ENCODE measurements at regions not wholly inside any gene's neighbourhood (a gene's known extent, or its start where the extent isn't known, plus 50 kb on each side); places are given as distances from the start of the nearest gene placed in this dataset.

DNA sequence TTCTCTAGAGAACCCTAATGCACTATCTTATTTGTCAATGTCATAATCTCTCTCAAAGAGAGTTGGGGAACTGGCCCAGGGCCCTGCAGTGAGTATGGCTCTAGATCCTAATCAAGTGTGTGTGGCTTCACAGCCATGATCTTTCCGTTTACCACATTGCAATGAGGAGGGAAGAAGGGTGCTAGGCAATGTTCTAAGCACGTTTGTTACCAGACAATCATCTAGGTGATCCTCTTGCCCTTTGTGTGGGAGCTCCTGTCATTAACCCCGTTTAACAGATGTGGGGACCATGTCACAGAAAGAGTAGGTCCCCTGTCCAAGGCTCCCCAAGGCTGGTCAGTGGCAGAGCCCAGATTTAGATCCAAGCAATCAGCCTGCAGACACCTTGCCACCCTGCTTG, 128.2 kb upstream of the IRX4 start:
- DNase-seq, result no peak
- TF ChIP-seq GATA1 (IDR thresholded peaks at IDR 0.05; ENCODE audit: low read depth, low read length) (no peak), POLR2A (IDR thresholded peaks at IDR 0.05; ENCODE audit: low read length) (no peak)

DNA sequence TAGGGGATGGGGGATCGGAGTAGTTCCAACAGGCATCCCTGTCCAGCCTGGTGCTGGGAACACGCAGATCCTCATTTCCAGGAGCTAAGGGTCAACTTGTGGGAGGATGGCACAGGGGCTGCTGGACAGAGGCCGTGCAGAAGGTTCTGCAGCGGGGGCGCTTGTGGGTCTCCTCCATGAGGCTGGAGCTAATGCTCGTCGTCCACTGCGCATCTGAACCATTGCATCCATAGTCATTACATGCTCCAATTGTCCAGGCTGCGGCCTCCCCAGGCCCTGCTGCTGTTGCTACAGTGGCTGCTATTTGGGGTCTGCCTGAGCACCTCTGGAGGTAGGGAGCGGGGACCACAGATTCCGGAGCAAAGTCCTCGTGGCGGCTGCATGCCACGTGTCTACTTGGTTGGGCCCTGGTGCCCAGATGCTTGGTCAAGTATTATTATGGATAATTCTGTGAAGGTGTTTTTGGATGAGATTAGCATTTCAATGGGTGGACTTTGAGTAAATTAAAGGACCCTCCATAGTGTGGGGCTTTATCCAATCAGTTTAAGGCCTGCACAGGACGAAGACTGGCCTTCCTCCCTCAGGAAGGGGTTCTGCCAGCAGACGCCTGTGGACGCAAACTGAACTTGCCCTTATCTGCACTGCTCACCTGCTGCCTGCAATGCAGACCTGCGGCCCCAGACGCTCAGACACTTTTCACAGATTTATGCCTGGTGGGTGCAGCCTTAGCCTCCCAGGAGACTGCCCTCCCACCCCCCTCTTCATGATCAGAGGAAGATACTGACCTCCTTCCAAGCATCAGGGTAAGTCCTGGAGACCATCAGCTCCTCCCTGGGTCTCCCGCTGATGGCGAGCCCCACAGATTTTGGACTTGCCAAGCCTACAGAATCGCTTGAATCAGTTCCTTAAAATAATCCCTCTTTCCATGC, 127.5 kb upstream of the IRX4 start:
- DNase-seq, result no peak
- no peak for TF ChIP-seq GATA1 (IDR thresholded peaks at IDR 0.05; ENCODE audit: low read depth, low read length)
- TF ChIP-seq POLR2A (IDR thresholded peaks at IDR 0.05; ENCODE audit: low read length), result no peak

DNA sequence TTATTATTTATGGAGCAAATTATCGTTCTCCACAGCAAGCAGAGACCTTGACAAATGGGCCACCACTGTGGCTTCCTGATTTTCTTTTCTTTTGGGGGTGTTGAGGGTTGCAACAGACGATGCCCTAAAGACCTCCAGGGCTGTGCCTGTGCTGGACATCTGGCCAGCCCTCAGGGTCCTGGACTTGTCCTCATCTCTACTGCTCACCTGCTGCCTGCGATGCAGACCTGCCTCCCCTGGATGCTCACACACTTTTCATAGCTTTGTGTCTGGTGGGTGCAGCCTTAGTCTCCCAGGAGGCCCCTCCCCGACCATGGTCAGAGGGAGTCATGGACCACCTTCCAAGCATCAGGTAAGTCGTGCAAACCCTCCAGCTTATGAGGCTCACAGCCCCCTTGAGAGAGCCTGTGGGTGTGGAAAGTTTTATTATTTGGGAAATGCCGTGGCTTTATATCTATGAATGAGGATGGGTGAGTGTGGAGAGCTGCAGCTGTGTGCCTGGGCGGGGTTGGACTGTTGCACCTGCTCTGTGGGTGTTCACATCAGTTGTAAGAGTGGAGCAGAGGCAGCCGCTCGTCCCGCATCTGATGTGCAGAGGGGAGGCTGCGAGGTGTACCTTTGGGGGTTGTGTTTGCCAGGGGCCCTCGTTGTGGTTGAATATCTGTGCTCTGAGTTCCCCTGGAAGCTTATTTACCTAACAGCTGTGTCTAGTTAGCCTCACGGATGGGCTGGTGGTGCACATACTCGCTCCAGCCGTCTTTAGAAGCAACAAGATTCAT, 126.3 kb upstream of the IRX4 start:
- TF ChIP-seq GATA1 (IDR thresholded peaks at IDR 0.05; ENCODE audit: low read depth, low read length), result no peak
- TF ChIP-seq POLR2A (IDR thresholded peaks at IDR 0.05; ENCODE audit: low read length), result no peak
- DNase-seq, result no peak

DNA sequence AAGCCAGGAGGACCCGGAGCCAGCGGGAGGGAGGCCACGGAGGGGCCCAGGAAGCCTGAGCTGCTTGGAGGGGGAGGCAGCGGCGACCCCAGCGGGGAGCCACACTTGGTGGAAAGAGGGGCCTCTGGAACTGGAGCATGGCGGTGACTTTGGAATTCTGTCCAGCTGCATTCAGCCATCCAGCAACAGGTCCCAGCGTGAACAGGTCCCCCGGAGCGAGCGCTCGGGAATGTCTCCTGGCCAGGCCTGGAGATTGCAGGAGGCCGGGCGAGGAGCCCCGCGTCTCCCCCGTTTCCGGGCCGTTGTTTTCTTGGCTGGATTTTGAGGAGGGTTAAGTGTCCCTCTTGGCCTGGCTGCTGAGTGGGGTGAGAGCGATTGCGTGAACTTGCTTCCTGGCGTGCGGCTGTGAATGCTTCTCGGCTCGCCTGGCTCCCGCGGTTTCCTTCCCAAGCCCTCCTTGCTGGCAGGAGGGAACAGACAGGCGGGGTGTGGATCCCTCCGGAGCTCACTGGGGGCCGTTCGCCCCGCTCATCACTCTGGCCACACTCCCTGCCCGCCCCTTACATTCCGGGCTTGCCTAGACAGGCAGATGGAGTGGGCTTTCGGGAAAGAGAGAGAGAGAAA, 125.3 kb upstream of the IRX4 start:
- DNase-seq, result no peak
- TF ChIP-seq POLR2A (IDR thresholded peaks at IDR 0.05; ENCODE audit: low read length) (no peak), GATA1 (IDR thresholded peaks at IDR 0.05; ENCODE audit: low read depth, low read length) (no peak)

DNA sequence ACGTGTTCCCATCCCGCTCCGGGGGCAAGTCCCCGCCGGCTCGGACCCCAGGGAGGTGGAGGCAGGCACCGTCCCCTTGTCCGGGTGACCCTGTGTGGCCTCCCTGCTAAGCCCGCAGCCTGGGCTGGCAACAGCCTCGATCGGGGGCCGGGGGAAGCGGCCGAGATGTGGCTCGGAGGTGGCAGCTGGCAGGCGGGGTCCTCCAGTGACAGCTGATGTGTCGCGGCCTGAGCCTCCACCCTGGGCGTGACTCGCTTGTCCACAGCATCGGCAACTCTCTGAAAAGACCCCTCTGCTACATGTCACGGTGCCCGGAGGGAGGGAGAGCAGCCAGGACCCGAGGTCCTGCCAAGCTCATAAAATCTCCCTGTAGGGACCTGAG, 124.8 kb upstream of the IRX4 start:
- DNase-seq, result no peak
- TF ChIP-seq POLR2A (IDR thresholded peaks at IDR 0.05; ENCODE audit: low read length) (no peak), GATA1 (IDR thresholded peaks at IDR 0.05; ENCODE audit: low read depth, low read length) (no peak)

DNA sequence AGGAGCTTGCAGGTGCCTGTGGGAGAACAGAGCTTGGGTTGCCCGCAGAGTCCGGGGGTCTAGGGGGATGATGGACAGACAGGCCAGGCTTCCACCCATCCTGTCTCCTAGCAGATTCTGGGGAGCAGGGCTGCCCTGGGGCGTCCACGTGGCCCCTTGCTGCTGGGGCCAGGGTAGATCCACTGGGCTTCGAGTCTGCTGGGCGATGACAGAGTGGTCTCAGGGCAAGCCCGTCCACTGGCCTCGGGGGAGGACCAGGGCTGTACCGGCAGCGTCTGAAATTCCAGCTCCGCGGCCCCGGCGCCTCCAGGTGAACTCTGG, 124.2 kb upstream of the IRX4 start:
- TF ChIP-seq POLR2A (IDR thresholded peaks at IDR 0.05; ENCODE audit: low read length) (no peak), GATA1 (IDR thresholded peaks at IDR 0.05; ENCODE audit: low read depth, low read length) (no peak)
- DNase-seq, result no peak

DNA sequence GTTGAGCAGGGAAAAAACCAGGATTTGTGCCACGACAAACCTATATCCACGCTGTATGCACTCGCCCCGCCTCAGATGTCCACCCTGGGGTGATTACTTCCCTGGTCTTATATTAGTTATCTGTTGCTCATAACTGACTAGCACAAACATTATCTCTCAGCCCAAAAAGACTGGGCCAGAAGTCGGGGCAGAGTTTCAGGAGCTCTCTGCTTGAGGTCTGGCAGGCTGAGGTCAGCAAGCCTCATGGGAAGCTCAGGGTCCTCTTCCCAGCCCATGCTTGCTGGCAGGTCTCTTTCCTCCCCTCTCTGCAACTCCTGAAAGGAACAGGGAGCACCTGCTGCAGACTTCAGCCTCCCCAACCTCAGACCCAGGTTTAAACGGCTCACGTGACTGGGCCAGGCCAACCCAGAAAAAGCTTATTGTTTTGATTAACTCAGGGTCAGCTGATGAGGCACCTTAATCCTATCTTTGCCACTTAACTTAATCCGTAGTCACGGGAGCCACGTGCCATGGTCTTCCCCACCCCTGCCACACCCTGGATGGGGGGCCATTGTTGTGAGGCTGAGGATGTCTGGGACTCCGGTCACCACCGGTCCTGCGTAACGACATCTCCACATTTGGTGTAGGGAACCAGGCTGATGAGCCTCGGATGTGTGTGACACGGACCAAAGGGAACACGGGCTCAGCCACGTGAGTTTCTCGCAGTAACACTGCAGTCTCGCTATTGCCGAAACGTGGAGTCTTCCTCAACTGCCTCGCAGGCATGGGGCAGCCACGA, 123.7 kb upstream of the IRX4 start:
- no peak for TF ChIP-seq GATA1 (IDR thresholded peaks at IDR 0.05; ENCODE audit: low read depth, low read length)
- TF ChIP-seq POLR2A (IDR thresholded peaks at IDR 0.05; ENCODE audit: low read length), result no peak
- DNase-seq, result no peak

DNA sequence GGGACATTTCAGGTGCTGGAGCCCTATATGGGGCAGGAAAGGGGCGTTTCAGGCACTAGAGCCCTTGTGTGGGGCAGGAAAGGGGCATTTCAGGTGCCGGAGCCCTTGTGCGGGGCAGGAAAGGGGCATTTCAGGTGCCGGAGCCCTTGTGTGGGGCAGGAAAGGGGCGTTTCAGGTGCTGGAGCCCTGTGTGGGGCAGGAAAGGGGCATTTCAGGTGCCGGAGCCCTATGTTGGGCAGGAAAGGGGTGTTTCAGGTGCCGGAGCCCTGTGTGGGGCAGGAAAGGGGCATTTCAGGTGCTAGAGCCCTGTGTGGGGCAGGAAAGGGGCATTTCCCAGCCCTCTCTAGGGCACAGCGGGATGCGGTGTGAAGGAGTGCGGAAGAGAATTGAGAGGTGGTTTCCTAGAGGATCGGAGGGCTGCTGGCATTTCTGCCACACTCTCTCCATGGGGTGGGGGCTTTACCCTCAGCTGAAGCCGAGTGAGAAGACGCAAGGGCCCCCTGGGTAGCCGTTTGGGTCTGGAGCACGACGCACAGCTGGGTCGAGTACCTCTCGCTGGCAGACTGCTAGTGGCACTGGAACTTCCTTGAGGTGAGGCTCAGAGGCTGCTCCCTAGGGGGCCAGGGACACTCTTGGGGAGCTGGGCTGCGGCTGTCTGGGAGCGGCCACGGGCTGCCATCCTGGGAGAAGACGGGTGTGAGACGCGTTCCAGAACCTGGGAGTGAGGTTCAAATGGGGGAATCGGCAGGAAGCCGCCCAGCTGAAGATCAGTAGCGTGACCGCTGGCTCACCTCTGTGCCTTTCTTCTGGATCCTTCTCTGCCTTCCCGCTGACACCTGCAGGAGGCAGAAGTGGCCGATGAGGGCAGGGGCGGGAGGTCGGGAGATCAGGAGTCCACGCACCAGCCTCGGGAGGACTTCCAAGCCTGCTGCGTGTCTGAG, 122.6 kb upstream of the IRX4 start:
- TF ChIP-seq GATA1 (IDR thresholded peaks at IDR 0.05; ENCODE audit: low read depth, low read length) (no peak), POLR2A (IDR thresholded peaks at IDR 0.05; ENCODE audit: low read length) (no peak)
- DNase-seq, result no peak

DNA sequence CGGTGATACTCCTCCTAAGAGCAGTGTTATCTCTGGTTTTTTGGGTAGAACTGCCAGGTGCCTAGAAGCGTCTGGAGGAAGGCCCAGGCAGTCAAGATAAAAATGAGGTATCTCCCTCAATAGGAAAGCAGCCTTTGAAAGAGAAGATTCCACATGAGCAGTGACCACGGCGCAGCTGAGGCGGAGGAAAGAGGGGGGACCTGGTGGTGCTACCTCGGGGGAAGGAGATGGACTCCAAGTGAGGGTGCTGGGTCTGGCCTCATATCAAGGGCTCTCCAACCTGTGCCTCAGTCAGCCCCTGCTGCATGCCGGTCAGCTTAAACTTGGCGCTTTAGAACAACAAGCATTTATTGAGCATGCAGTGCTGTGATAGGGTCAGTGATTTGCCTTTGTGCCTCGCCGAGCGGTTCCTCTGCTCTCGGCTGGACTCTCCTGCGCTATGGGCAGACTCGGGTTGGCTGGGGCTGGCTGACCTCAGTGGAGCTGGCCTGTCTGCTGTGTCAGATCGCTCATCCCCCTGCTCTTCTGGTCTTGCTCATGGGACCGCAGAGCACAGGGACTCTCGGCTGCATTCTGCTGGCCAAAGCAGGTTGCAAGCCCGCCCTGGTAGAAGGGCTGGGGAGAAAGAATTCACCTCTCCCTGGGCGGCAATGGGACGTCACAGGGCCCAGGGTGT, 121.1 kb upstream of the IRX4 start:
- DNase-seq, result no peak
- TF ChIP-seq POLR2A (IDR thresholded peaks at IDR 0.05; ENCODE audit: low read length) (no peak), GATA1 (IDR thresholded peaks at IDR 0.05; ENCODE audit: low read depth, low read length) (no peak)

DNA sequence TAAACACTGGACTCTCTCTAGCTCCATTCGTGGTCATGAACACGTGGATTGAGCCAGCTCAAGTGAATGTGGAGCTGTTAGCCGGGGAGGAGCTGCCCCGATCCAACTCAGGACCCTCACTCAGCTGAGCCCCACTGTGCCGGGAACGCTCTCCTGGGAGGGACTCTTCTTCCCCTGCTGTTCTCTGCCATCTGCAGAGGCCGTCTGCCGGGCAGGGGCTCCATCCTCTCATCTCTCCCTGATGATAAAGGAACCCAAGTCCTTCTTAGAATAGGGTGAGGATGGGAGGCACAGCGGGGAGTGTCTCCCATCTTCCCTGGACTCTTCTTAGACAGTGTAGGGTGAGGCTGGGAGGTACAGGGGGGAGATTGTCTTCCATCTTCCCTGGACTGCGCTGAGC, 120.5 kb upstream of the IRX4 start:
- no peak for DNase-seq
- no peak for TF ChIP-seq POLR2A (IDR thresholded peaks at IDR 0.05; ENCODE audit: low read length)
- no peak for TF ChIP-seq GATA1 (IDR thresholded peaks at IDR 0.05; ENCODE audit: low read depth, low read length)

DNA sequence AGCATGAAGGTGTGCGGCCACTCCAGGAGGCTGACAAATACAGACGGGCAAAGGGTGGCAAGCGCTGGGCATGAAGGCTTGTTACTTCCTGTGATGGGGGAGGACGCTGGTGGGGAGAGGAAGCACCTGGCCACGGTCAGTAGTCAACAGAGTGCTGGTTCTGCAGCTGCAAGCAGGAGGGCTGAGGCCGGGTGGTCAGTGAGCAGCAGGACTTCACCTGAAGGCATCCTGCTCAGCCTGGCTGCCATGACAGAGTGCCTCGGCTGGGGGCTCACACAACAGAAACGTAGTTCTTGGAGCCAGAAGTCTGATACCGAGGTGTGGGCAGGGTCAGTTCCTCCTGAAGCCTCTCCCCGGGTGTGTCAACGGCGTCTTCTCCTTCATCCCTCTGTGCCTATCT, 118.6 kb upstream of the IRX4 start:
- no peak for DNase-seq
- no peak for TF ChIP-seq POLR2A (IDR thresholded peaks at IDR 0.05; ENCODE audit: low read length)
- no peak for TF ChIP-seq GATA1 (IDR thresholded peaks at IDR 0.05; ENCODE audit: low read depth, low read length)

DNA sequence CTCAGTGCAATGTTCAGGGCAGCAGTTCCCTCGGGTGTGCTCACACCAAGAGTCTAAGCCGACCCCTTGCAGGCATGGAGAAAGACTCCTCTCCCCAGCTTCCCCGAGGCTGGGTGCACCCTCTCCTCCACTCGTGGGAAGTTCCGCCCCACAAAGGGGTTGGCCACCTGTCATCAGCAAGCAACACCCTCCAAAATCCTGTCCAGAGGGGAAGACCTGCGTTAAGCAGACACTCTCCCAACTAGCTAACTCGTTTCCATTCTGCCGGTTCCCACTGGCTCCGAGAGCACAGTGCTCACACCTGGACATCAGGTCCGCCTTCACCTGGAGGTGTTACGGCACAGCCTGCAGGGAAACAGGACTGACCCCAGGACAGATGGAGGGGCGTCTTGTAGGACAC, 117.9 kb upstream of the IRX4 start:
- DNase-seq, result no peak
- TF ChIP-seq POLR2A (IDR thresholded peaks at IDR 0.05; ENCODE audit: low read length), result no peak
- TF ChIP-seq GATA1 (IDR thresholded peaks at IDR 0.05; ENCODE audit: low read depth, low read length), result no peak
